NCI-H2029 treated with DMSO at 0.1 percent for 48 hours (cell line): ENCODE measurements at regions not wholly inside any gene's neighbourhood (a gene's known extent, or its start where the extent isn't known, plus 50 kb on each side); places are given as distances from the start of the nearest gene placed in this dataset.
"Not testable (repeated sequence)": the region's sequence is repeated elsewhere in the genome, so short reads cannot be mapped to it uniquely, and the experiment has no call there.

Source experiments
- DNase-seq: peaks from one replicate; lab custom pipeline; 2025; lab: John Stamatoyannopoulos, UW

- no peak for DNase-seq
Observed at GRCh38 chr6:113664909-113665308, 192.2 kb upstream of the MARCKS start.

- no peak for DNase-seq
Observed at GRCh38 chr6:113668641-113669408, 188.3 kb upstream of the MARCKS start.

GRCh38 chr6:113669606-113670005 is 187.5 kb upstream of the MARCKS start:
- DNase-seq, result no peak

GRCh38 chr6:113671421-113671820 is 185.7 kb upstream of the MARCKS start:
- DNase-seq, result no peak

- DNase-seq, result peak; percentile 85
Observed at GRCh38 chr6:113672491-113673149, 184.5 kb upstream of the MARCKS start.

GRCh38 chr6:113674075-113674474 is 183.1 kb upstream of the MARCKS start:
- peak; percentile 93 for DNase-seq

GRCh38 chr6:113676057-113676456 is 181.1 kb upstream of the MARCKS start:
- no peak for DNase-seq

- DNase-seq, result no peak
Observed at GRCh38 chr6:113676968-113677367, 180.2 kb upstream of the MARCKS start.

GRCh38 chr6:113679051-113679450 is 178.1 kb upstream of the MARCKS start:
- peak; percentile 95 for DNase-seq

GRCh38 chr6:113680301-113680700 is 176.8 kb upstream of the MARCKS start:
- DNase-seq, result no peak

- DNase-seq, result no peak
Observed at GRCh38 chr6:113683968-113684367, 173.2 kb upstream of the MARCKS start.

- peak; percentile 63 for DNase-seq
Observed at GRCh38 chr6:113684382-113684901, 172.7 kb upstream of the MARCKS start.

- no peak for DNase-seq
Observed at GRCh38 chr6:113686049-113686448, 171.1 kb upstream of the MARCKS start.

GRCh38 chr6:113689620-113690019 is 167.5 kb upstream of the MARCKS start:
- DNase-seq, result not testable (repeated sequence)

GRCh38 chr6:113690281-113691259 is 166.6 kb upstream of the MARCKS start:
- peak; percentile 68 for DNase-seq

GRCh38 chr6:113691260-113691656 is 165.9 kb upstream of the MARCKS start:
- no peak for DNase-seq

- peak; percentile 73 for DNase-seq
Observed at GRCh38 chr6:113693851-113694250, 163.3 kb upstream of the MARCKS start.

GRCh38 chr6:113694278-113695077 is 162.7 kb upstream of the MARCKS start:
- no peak for DNase-seq

GRCh38 chr6:113695516-113695915 is 161.6 kb upstream of the MARCKS start:
- DNase-seq, result no peak

- no peak for DNase-seq
Observed at GRCh38 chr6:113696960-113697359, 160.2 kb upstream of the MARCKS start.
